Esophagus muscularis mucosa (tissue), 3 donors: ENCODE measurements at regions not wholly inside any gene's neighbourhood (a gene's known extent, or its start where the extent isn't known, plus 50 kb on each side); places are given as distances from the start of the nearest gene placed in this dataset.
"Not testable (repeated sequence)": the region's sequence is repeated elsewhere in the genome, so short reads cannot be mapped to it uniquely, and the experiment has no call there.

Experiments
- CTCF ChIP-seq, 3 experiments: fragments of 200-600 bp in 2 of 3; fragments of 450-650 bp in 1 of 3; sonication (generic) in 2 of 3; IDR thresholded peaks; one replicate each; pipeline ENCODE4 v1.5.1; 2017 to 2019; ENCODE audit warnings: antibody characterized with exemption in 3 of 3, mild to moderate bottlenecking in 2 of 3, moderate library complexity in 1 of 3
- EP300 ChIP-seq: sonication (generic); formaldehyde crosslinking; IDR thresholded peaks from one replicate; pipeline ENCODE4 v1.6.1; 2017; ENCODE audit warnings: antibody characterized with exemption

- TF ChIP-seq EP300; CTCF (IDR thresholded peaks at IDR 0.05): not testable (repeated sequence)
Observed at GRCh38 chr2:95714398-95714797, 122.6 kb downstream of the TRIM43 start.
